ENCODE measurements at regions not wholly inside any gene's neighbourhood (a gene's known extent, or its start where the extent isn't known, plus 50 kb on each side); places are given as distances from the start of the nearest gene placed in this dataset.
A peak's percentile ranks its signal among the peaks of the same experiment; 100 is the strongest.
"Not testable (repeated sequence)": the region's sequence is repeated elsewhere in the genome, so short reads cannot be mapped to it uniquely, and the experiment has no call there.

GRCh38 chr7:106367664-106368063 is 82.9 kb upstream of the NAMPT start:
- Histone ChIP-seq H3K4me3 (ENCODE audit: low read depth, low read length) (no peak overlapping the region), H3K9me3 (ENCODE audit: control insufficient read depth, insufficient read depth, low read length) (no peaks in the 10 kb centered on the region), H3K27me3 (ENCODE audit: control insufficient read depth, insufficient read depth, low read length) (peaks cover 3% of the 10 kb centered on the region), H3K27ac (ENCODE audit: low read depth, low read length) (no peak overlapping the region)
- no peak for DNase-seq (ENCODE audit: low read depth, low spot score)
- ChIA-PET POLR2A (no interaction called here), CTCF (interaction anchor here (2.6 kb wide), 1 partner anchor 191 kb away, joined by 9 read pairs; no protein-coding TSS in a partner anchor)
- no peak for TF ChIP-seq CTCF (IDR thresholded peaks at IDR 0.05; ENCODE audit: low read depth, low read length)

DNA sequence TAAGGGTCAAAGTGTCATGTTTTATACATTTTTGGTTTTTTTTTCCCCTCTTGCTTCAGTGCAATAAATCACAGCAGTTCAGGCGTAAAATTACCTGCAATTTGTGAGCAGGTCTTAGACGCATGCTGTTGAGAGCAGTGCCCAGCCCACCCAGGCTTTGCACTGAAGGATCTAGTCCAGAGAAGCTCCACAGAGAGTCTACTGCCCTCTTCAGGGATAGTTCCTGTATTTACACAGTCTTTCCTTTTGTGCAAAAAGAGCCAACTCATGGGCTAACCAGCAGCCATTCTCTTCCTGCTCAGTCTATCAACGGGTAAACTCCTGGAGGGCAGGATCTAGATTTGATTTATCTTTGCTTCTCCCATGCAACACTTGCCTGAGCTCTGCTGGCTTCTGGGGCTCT is 82.2 kb upstream of the NAMPT start:
- DNase-seq (ENCODE audit: low read depth, low spot score) = no peak
- ChIA-PET CTCF (interaction anchor here (2.6 kb wide), 1 partner anchor 191 kb away, joined by 9 read pairs; no protein-coding TSS in a partner anchor), POLR2A (no interaction called here)
- peaks cover 3% of the 10 kb centered on the region for H3K27me3 ChIP-seq (ENCODE audit: control insufficient read depth, insufficient read depth, low read length)
- H3K9me3 ChIP-seq (ENCODE audit: control insufficient read depth, insufficient read depth, low read length) = no peaks in the 10 kb centered on the region
- peak; percentile 40 for TF ChIP-seq CTCF (IDR thresholded peaks at IDR 0.05; ENCODE audit: low read depth, low read length)
- H3K4me3 ChIP-seq (ENCODE audit: low read depth, low read length) = no peak overlapping the region
- no peak overlapping the region for H3K27ac ChIP-seq (ENCODE audit: low read depth, low read length)

- POLR2A ChIA-PET = no interaction called here
- H3K9me3 ChIP-seq (ENCODE audit: control insufficient read depth, insufficient read depth, low read length) = no peaks in the 10 kb centered on the region
- H3K4me3 ChIP-seq (ENCODE audit: low read depth, low read length) = no peak overlapping the region
- TF ChIP-seq CTCF (IDR thresholded peaks at IDR 0.05; ENCODE audit: low read depth, low read length) = no peak
- H3K27ac ChIP-seq (ENCODE audit: low read depth, low read length) = no peak overlapping the region
- DNase-seq (ENCODE audit: low read depth, low spot score) = no peak
- peaks cover 5% of the 10 kb centered on the region for H3K27me3 ChIP-seq (ENCODE audit: control insufficient read depth, insufficient read depth, low read length)
- CTCF ChIA-PET = no interaction called here
Measured at GRCh38 chr7:106365252-106366005, 80.6 kb upstream of the NAMPT start.

GRCh38 chr7:106362507-106362906 is 77.7 kb upstream of the NAMPT start:
- H3K9me3 ChIP-seq (ENCODE audit: control insufficient read depth, insufficient read depth, low read length); POLR2A ChIA-PET; H3K27me3 ChIP-seq (ENCODE audit: control insufficient read depth, insufficient read depth, low read length); CTCF ChIA-PET; H3K4me3 ChIP-seq (ENCODE audit: low read depth, low read length); H3K27ac ChIP-seq (ENCODE audit: low read depth, low read length); DNase-seq (ENCODE audit: low read depth, low spot score): not testable (repeated sequence)

DNA sequence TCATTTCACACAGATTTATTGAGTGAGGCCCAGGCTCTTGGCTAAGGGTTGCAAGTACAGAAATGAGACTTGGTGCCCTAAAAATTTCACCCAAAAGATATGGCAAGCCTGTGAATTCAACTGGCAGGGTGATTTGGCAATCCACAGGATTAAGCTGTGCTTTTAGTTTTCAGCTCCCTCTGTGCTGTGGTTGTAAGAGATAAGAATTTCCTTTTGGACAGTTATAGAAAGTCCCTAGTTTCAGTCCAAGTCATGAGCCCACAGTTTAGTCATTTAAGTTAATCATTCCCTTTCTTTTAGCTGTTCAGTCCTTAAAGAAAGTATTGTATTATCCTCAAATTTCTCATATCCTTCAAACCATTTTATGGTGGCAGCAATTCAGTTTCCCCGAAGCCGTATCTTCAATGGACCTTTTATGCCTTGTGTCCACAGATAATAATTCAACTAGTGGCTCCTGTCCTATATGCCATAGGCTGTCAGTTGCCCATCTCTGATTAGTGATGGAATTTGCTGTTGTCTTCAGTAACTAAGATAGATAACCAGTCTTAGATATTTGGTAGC is 73.4 kb upstream of the NAMPT start:
- CTCF ChIA-PET = no interaction called here
- no peak overlapping the region for H3K4me3 ChIP-seq (ENCODE audit: low read depth, low read length)
- no peak for TF ChIP-seq CTCF (IDR thresholded peaks at IDR 0.05; ENCODE audit: low read depth, low read length)
- no peak overlapping the region for H3K27ac ChIP-seq (ENCODE audit: low read depth, low read length)
- H3K9me3 ChIP-seq (ENCODE audit: control insufficient read depth, insufficient read depth, low read length) = no peaks in the 10 kb centered on the region
- H3K27me3 ChIP-seq (ENCODE audit: control insufficient read depth, insufficient read depth, low read length) = peaks cover 2% of the 10 kb centered on the region
- DNase-seq (ENCODE audit: low read depth, low spot score) = no peak
- POLR2A ChIA-PET = no interaction called here

Data from AG04450 (cell line).